Right lobe of liver (tissue), 6 donors: ENCODE measurements at regions not wholly inside any gene's neighbourhood (a gene's known extent, or its start where the extent isn't known, plus 50 kb on each side); places are given as distances from the start of the nearest gene placed in this dataset.
A peak's percentile ranks its signal among the peaks of the same experiment; 100 is the strongest.

ENCODE experiments used
- ATAC-seq, 4 donors: fragments of 200-7000 bp; cut with Tn5 transposase; one replicate each; pipeline ENCODE4 v1.9.1; 2020; ENCODE audit warnings: mild to moderate bottlenecking in 4 of 4, moderate library complexity in 4 of 4
- DNase-seq, 3 donors: peaks; one replicate each; pipeline ENCODE4 v3.0.0-alpha.2; 2020
- H3K27ac ChIP-seq, 3 donors: fragments of 200-600 bp; one replicate each; pipeline ENCODE4 v1.8.0; 2022
- H3K27me3 ChIP-seq, 2 donors: fragments of 200-600 bp; one replicate each; pipeline ENCODE4 v1.8.0; 2022
- H3K36me3 ChIP-seq, 4 donors: fragments of 200-600 bp; sonication (generic) in 1 of 4; one replicate each; pipeline versions ENCODE4 v1.5.1 to v1.8.0; 2017 to 2022; ENCODE audit warnings: control low read depth in 1 of 4
- H3K4me1 ChIP-seq, 4 donors: fragments of 200-600 bp; sonication (generic) in 1 of 4; one replicate each; pipeline versions ENCODE4 v1.5.1 to v1.8.0; 2017 to 2022; ENCODE audit warnings: control low read depth in 1 of 4
- H3K4me3 ChIP-seq, 3 donors: fragments of 200-600 bp; one replicate each; pipeline ENCODE4 v1.8.0; 2022
- H3K9me3 ChIP-seq, 4 donors: fragments of 200-600 bp; sonication (generic) in 1 of 4; one replicate each; pipeline versions ENCODE4 v1.5.1 to v1.8.0; 2017 to 2022; ENCODE audit warnings: control low read depth in 1 of 4
- POLR2A ChIP-seq: fragments of 450-650 bp; IDR thresholded peaks from one replicate; pipeline ENCODE4 v1.6.1; 2017; ENCODE audit warnings: antibody characterized with exemption, mild to moderate bottlenecking
- WGBS: methylation state at CpG from one replicate; pipeline ENCODE4 v1.1.6; 2018; ENCODE audit warnings: low coverage, low lambda C conversion rate; ENCODE audit not compliant: insufficient coverage; ENCODE audit errors: missing lambda C conversion rate; 5-methylcytosine and 5-hydroxymethylcytosine counted together
- intact Hi-C, 2 donors: fragments of 100-400 bp; cut with DNase I; formaldehyde crosslinking; loops; one replicate each; pipeline versions ENCODE4 v1.11.2 to v1.14.1; 2022
- TF ChIP-seq, protein P1 (sequence below), 4 donors: fragments of 200-600 bp in 3 of 4; fragments of 450-650 bp in 1 of 4; IDR thresholded peaks; one replicate each; pipeline versions ENCODE4 v1.5.1 to v1.8.0; 2016 to 2022; ENCODE audit warnings: antibody characterized with exemption in 4 of 4, mild to moderate bottlenecking in 2 of 4
- donor health status: DM: no; HTN: yes; CAD: no.
- donor health status: DM: no; HTN: no; CAD: no.
- donor health status: DM: no; HTN: no; CAD: no.
- donor health status: DM: no; HTN: yes; CAD: no.
- donor health status: DM: no; HTN: yes; CAD: no.

DNA sequence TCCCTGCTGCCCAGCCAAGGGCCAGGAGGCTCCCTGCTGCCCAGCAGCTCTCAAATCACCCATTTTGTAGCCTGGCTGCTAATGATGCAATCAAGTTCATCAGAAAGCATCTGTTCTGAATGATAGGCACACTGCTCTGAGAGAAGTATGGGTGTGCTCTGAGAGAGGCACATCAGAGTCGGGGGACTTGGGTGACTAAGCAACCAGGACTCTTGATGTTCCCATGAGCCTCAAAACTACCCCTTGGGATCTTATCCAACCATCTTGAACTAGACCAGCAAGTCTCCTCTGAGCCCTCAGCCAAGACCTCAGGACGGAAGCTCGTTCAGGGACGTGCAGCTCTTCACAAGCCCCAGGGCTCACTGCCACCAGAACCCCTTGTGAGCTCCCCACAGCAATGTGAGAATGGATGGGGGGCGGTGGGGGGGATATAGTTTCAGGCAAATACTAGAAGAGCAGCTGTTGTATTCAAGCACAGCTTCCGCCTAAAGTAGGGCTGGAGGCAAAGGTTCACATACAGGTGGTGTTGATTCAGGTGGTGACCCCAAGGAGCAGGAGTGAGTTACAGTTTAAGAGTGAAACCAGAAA, 52.2 kb upstream of the HES1 start:
- WGBS, result 92% methylated on average over 4 of the region's 6 CpGs
- DNase-seq, result peak in 1 of 3 donors; percentile 16

DNA sequence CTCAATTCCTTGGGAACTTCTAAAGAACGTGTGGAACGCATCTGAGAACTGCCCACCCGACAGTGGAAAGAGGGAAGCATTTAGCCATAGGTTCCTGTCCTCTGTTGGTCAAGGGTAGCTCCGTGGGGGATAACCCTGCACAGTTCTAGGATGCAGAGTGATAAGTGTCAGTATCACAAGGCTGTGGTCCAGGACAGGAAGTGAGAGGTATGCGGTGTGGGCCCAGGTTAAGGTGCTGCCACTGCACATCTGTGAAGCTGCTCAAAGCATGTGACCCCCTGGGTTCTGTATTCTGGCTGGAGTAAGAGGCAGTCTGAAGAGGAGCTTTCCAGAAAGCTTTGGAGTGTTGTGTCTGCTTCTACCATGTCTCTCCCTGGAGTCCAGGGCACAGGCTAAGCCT, 51.7 kb upstream of the HES1 start:
- DNase-seq, result peak in 1 of 3 donors; percentile 23

More for the DNA sequence above, 52.2 kb upstream of the HES1 start:
- no peak overlapping the region for H3K27ac ChIP-seq
- H3K4me1 ChIP-seq, result no peaks in the 10 kb centered on the region
- H3K4me3 ChIP-seq, result no peak overlapping the region
- no peaks in the 10 kb centered on the region for H3K27me3 ChIP-seq
- no peak for ATAC-seq
- H3K36me3 ChIP-seq, result no peaks in the 10 kb centered on the region
- H3K9me3 ChIP-seq, result no peaks in the 10 kb centered on the region
- TF ChIP-seq, protein P1, sequence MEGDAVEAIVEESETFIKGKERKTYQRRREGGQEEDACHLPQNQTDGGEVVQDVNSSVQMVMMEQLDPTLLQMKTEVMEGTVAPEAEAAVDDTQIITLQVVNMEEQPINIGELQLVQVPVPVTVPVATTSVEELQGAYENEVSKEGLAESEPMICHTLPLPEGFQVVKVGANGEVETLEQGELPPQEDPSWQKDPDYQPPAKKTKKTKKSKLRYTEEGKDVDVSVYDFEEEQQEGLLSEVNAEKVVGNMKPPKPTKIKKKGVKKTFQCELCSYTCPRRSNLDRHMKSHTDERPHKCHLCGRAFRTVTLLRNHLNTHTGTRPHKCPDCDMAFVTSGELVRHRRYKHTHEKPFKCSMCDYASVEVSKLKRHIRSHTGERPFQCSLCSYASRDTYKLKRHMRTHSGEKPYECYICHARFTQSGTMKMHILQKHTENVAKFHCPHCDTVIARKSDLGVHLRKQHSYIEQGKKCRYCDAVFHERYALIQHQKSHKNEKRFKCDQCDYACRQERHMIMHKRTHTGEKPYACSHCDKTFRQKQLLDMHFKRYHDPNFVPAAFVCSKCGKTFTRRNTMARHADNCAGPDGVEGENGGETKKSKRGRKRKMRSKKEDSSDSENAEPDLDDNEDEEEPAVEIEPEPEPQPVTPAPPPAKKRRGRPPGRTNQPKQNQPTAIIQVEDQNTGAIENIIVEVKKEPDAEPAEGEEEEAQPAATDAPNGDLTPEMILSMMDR (IDR thresholded peaks at IDR 0.05), result no peak
- no peak for TF ChIP-seq POLR2A
- intact Hi-C loops, result no loop called here

More for the DNA sequence above, 51.7 kb upstream of the HES1 start:
- Histone ChIP-seq H3K9me3 (no peaks in the 10 kb centered on the region), H3K4me3 (no peak overlapping the region), H3K36me3 (no peaks in the 10 kb centered on the region), H3K4me1 (peaks cover 0 to 2% (median 0%) of the 10 kb centered on the region in 4 donors), H3K27ac (no peak overlapping the region), H3K27me3 (no peaks in the 10 kb centered on the region)
- TF ChIP-seq, protein P1 (IDR thresholded peaks at IDR 0.05), result no peak
- no peak for TF ChIP-seq POLR2A
- intact Hi-C loops, result no loop called here
- WGBS, result 100% methylated on average over 1 of the region's 5 CpGs
- ATAC-seq, result no peak
